GM19468 (cell line): ENCODE measurements at regions not wholly inside any gene's neighbourhood (a gene's known extent, or its start where the extent isn't known, plus 50 kb on each side); places are given as distances from the start of the nearest gene placed in this dataset.

ENCODE experiments used
- ATAC-seq: cut with Tn5 transposase; IDR thresholded peaks from one replicate; pipeline ENCODE4 v1.9.1; 2021; ENCODE audit warnings: mild to moderate bottlenecking, moderate library complexity, moderate number of reproducible peaks; ENCODE audit not compliant: unreplicated experiment; ENCODE audit errors: extremely low read depth

- ATAC-seq: no peak
Observed at GRCh38 chr5:61991430-61991829, 314.6 kb upstream of the KIF2A start.

DNA sequence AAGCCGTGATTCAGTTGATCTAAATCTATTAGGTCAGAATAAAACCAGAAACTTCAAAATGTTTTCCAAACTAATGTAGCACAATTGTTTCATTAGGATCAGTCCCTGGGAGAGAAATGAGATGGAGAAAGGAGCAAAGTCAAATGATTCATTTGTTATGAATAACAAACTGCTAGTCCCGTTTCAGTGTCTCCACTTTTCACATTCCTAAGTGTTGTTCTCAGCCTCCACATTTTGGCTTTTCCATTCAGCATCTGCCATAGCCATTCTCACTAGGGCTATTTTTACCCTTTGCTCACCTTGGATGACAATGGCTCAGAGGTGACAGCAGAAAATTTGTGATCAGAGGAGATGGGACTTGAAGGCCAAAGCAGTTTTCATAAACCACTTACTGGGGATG, 314.1 kb upstream of the KIF2A start:
- no peak for ATAC-seq

DNA sequence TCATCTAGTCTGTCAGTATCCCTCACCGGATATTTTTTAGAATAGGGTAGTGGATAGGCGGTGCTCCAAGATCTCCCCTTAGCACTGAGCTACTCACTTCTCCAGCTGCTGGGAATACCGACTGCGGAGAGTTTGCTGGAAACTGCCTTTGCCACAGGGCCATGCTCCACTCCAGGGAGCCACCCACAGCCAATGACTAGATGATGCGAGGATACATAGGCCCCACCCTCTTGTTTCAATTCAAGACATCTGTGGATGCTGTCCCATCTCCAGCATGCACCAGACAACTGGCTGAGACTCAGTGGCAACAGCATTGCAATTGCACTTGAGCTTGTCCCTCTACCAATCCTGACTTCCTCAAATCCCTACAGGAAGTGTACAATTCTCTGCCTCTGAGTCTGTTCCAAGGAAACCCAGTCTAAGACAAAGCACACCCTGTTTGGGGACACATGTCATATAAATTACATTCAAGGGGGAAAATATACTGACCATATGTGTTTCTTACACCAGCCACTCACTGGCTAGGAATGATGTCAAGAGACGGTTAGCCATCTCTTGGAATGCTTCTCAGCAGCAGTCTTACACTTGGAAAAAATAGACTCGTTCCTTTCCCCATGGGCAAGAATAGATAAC, 312.6 kb upstream of the KIF2A start:
- ATAC-seq: no peak

GRCh38 chr5:61994171-61994570, 311.8 kb upstream of the KIF2A start:
- ATAC-seq: no peak

DNA sequence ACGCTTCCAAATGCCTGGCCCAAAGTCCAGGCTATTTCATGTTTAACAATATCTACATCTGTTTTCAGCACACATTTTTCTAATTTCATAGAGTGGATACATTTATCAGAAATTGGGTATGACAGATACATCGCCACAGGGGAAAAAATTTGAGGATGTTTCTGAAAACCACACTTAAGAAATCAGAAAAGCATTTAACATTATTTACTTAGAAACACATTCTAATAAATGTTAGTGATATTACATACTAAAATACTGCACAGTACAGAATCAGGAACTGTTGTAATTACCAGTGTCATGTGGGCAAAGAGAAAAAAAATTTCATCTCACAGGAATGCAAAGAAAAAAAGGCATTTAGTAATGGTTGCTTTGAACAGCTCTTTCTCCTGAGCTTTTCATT, 310.5 kb upstream of the KIF2A start:
- ATAC-seq: no peak

DNA sequence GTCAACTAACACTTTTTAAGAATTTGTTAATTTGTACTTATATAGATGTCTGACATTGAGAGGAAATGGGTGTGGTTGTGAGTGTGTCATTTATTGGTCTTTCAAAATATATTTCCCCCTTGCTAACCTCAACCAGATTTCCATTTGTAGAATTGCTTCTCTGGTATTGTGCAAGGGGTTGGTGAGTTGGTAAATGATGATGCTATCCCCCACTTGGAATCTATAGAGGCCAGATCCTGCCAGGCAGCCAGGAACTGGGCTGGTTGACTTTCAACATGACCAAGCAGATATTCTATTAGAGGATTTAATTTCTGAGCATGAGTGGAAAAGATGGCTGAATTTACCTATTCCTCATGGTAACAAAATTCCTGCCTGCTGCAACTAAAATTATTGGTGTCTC, 306.6 kb upstream of the KIF2A start:
- ATAC-seq: no peak

GRCh38 chr5:62000646-62001045, 305.4 kb upstream of the KIF2A start:
- no peak for ATAC-seq

DNA sequence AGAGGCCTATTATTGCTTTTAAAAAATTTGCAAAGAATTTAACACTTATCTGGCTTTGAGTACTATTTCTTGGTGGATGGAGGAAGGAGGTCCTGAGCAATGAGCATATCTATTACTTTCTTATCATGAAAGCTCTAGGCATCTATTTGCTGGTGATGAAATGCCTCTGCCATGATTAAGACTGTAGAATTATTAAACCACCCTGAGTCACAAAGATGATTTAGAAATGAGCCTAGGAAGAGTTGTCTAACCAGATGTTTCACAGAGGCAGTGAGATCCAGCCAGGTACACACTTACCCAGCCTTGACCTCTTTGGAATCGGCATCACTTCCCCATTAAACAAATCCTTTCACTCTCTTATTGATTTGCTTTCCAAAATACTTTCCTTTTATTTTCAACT, 304.4 kb upstream of the KIF2A start:
- no peak for ATAC-seq

DNA sequence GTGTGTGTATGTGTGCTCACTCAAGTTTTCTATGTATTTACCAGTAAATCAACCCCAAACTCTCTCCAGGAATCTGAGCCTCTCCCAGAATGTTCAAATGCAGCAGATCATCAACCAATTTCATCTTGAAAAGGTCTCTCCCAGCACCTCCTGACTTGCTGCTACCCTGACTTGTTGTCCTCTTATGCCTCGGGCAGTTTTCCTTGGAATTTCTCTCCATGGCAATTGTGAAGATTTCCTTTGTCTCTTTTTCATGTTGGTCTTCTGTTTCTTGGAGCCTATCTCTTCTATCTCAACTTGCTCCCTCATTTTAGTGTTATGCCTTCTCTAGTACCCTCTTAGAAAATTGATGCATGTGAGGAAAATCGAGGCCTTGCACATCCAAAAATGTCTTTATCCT, 303.6 kb upstream of the KIF2A start:
- ATAC-seq: no peak

DNA sequence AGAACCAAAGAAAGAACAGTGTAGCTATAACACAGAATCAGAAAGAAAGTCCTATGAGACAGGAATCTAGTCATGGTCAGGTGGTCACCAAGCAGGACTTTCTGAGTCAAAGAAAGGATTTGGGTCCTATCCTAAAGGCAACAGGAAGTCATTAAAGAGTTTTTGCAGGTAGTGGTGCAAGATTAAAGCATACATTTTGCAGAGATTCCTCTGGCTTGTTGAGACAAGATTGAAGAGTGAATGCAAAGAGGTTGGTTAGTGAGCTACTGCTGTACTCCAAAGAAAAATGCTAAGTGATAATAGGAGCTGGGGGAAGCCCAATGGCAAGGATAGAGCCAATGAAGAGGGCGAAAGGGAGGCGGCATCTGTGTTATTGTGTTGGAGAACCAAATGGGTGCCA, 300.5 kb upstream of the KIF2A start:
- no peak for ATAC-seq

GRCh38 chr5:62007457-62007856, 298.5 kb upstream of the KIF2A start:
- no peak for ATAC-seq

DNA sequence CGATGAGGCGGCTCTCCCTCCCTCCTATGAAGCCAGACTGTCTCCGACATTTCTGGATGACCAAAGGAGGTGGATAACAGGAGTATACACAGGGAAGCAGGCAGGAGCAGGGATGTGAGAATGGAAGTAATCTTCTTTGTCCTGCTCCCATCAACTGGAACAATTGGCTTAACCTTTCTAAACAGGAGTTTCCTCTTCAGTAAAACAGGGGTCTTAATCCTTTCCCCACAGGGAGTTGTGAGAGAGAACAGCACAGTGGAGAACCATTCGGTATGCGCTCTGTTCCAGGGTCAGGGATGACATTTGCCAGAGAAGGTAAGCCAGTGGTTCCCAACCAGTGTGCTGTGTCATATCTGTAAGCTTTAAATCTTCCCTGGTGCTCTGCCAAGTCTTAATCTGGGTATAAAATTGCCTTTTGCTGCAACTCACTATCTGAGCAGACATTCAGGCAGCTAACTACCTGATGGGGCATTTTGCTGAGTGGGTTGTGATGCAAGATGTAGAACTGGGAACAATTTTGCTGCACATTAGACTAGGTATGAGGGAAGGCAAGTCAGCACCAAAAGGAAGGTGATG, 294.8 kb upstream of the KIF2A start:
- ATAC-seq: no peak

- ATAC-seq: no peak
Observed at GRCh38 chr5:62017092-62017491, 288.9 kb upstream of the KIF2A start.

GRCh38 chr5:62029303-62029702, 276.7 kb upstream of the KIF2A start:
- ATAC-seq: no peak

DNA sequence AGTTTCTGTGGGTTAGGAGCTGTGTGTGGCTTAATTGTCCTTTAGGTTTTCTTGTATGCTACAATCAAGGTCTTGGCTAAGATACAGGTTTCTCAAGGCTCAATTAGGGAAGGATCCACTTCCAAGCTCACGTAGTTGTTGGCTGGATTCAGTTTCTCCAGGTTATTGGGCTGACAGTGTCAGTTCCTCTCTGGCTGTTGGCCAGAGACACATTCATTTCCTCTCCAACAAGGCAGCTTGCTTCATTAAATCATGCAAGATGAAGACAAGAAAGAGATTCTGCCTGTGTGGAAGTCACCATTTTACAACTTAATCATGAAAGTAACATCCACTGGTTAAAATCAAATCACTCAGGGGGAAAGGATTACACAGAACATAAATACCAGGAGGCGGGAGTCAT, 275.7 kb upstream of the KIF2A start:
- no peak for ATAC-seq

DNA sequence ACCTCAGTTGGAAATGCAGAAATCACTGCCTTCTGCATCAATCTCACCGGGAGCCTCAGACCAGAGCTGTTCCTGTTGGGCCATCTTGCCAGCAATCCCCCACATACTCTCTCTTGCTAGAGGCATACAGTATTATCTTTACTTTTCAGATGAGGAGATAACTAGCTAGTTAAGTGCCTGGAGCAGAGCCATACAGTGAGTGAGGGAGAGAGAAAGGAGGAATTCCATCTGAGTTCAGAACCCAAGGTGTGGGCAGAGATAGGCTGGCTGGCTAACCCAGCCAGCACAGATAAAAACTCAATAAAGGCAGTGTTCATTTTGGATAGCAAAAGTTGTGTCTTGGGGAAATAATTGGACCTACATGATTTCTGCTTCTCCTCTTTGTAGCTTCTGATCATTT, 268.0 kb upstream of the KIF2A start:
- ATAC-seq: no peak

DNA sequence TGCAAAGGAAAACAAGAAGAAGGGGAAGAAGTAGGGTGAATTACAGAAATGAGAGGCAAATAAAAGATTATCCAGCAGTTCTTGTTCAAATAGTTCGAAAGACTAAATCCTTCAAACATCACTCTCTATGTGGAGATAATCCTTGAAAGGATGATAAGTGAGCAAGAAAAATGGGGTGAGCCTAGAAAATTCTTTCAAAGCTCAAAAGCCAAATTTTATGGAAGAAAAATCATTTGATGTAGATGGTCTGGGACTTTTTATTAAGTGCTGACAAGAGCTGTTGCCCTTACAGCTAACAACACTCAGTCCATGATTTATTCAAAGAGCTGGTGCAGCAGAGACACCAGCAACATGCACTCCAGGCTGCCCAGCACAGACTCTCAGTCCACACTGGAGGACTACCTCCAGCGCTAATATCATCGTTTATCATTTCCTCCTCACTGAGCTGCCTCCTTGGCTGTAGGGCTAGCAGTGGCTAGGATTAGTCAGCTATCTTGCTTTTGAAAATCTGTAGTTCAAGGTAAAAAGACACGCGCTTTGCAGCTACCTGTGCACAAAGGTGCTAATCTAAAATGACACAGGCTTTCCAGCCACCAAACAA, 264.8 kb upstream of the KIF2A start:
- no peak for ATAC-seq

DNA sequence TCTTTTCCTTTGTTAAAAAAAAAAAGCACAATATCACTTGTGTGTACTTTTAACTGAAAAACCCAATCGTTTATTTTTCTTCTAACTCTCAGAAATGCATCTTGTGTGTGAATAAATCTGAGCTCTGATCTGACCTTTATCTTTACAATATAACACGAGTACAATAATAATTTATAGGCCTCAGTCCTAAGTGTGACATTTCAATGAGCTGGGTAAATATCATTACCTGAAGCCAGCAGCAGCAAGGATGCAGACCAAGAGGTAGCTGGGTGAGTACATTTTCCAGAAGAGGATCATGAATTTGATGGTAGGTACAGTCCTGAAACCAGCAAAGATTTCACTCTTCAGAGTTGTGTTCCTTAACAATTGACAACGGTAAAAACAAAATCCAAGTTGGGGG, 264.0 kb upstream of the KIF2A start:
- no peak for ATAC-seq

- no peak for ATAC-seq
Observed at GRCh38 chr5:62043289-62044280, 262.4 kb upstream of the KIF2A start.

DNA sequence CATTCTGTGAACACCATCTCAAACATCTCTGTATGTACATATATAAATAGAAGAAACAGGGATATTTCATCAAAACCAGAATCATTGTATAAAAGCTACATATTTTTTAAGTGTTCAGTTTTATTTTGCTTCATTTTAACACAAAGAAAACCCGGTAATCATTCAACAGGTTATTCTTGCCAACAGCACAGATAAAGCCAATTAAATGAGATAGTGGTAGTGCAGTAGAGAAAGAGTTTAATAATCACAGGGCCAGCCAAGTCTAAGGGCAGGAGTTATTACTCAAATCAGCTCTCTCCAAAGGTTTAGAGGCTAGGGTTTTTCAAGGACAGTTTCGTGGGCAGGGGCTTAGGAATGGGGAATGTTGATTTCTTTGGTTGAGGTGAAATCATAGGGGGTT, 261.0 kb upstream of the KIF2A start:
- no peak for ATAC-seq

DNA sequence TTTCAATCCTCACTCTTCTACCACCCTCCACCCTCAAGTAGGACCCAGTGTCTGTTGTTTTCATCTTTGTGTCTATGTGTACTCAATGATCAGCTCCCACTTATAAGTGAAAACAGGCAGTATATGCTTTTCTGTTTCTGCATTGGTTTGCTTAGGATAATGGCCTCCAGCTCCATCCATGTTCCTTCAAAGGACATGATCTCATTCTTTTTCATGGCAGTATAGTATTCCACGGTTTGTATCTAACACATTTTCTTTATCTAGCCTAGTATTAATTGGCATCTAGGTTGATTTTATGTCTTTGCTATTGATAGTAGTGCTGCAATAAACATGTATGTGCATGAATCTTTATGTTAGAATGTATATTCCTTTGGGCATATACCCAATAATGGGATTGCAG, 259.8 kb upstream of the KIF2A start:
- ATAC-seq: no peak
